ENCODE measurements at regions not wholly inside any gene's neighbourhood (a gene's known extent, or its start where the extent isn't known, plus 50 kb on each side); places are given as distances from the start of the nearest gene placed in this dataset.

GRCh38 chr10:75297021-75297599 lies 61.4 kb upstream of the COMTD1 start:
- Histone ChIP-seq H3K9ac (no peak overlapping the region), H4K20me1 (no peaks in the 10 kb centered on the region), H3K27me3 (peaks cover 0 to 22% (median 0%) of the 10 kb centered on the region in 11 experiments; a peak in 6 of 22 replicates), H3K4me3 (no peak overlapping the region), H3K36me3 (no peaks in the 10 kb centered on the region), H3K4me1 (peaks cover 4 to 20% (median 13%) of the 10 kb centered on the region in 10 experiments; a peak in 18 of 20 replicates), H3K9me3 (replicated peaks in 1 of 11) (peaks cover 0 to 12% (median 4%) of the 10 kb centered on the region in 11 experiments; a peak in 10 of 22 replicates), H3K27ac (no peak overlapping the region), H3K4me2 (no peak overlapping the region)
- TF ChIP-seq Cebpa-rat (IDR thresholded peaks at IDR 0.05) = no peak

- Histone ChIP-seq H3K9ac (peak overlapping the region in 8 of 11 experiments; percentile 74 to 83 (median 81); a peak in 9 of 22 replicates), H3K27me3 (peaks cover 0 to 22% (median 0%) of the 10 kb centered on the region in 11 experiments; a peak in 6 of 22 replicates), H3K36me3 (no peaks in the 10 kb centered on the region), H3K4me2 (peak overlapping the region; percentile 72 to 95 (median 84)), H3K9me3 (replicated peaks in 1 of 11) (peaks cover 0 to 9% (median 0%) of the 10 kb centered on the region in 11 experiments; a peak in 5 of 22 replicates), H3K27ac (peak overlapping the region in 1 of 11 experiments; percentile 78; a peak in 1 of 22 replicates), H4K20me1 (no peaks in the 10 kb centered on the region), H3K4me1 (peaks cover 4 to 20% (median 13%) of the 10 kb centered on the region in 10 experiments; a peak in 18 of 20 replicates), H3K4me3 (peak overlapping the region in 9 of 10 experiments; percentile 61 to 77 (median 67); a peak in 14 of 20 replicates)
- TF ChIP-seq Cebpa-rat (IDR thresholded peaks at IDR 0.05) = no peak
Observed at GRCh38 chr10:75295868-75296441, 60.2 kb upstream of the COMTD1 start.

- Histone ChIP-seq H3K27me3 (peaks cover 0 to 22% (median 0%) of the 10 kb centered on the region in 11 experiments; a peak in 6 of 22 replicates), H3K9ac (peak overlapping the region; percentile 71 to 87 (median 81)), H3K27ac (peak overlapping the region; percentile 39 to 82 (median 67); a peak in 21 of 22 replicates), H3K4me3 (peak overlapping the region; percentile 61 to 77 (median 66)), H3K4me1 (peaks cover 4 to 20% (median 13%) of the 10 kb centered on the region in 10 experiments; a peak in 18 of 20 replicates), H3K9me3 (replicated peaks in 1 of 11) (peaks cover 0 to 10% (median 3%) of the 10 kb centered on the region in 11 experiments; a peak in 8 of 22 replicates), H3K36me3 (no peaks in the 10 kb centered on the region), H4K20me1 (no peaks in the 10 kb centered on the region), H3K4me2 (peak overlapping the region; percentile 72 to 95 (median 84))
- TF ChIP-seq Cebpa-rat (IDR thresholded peaks at IDR 0.05) = no peak
Observed at GRCh38 chr10:75294866-75295701, 59.3 kb upstream of the COMTD1 start.

GRCh38 chr10:75294518-75294865 lies 58.7 kb upstream of the COMTD1 start:
- Histone ChIP-seq H3K4me2 (peak overlapping the region; percentile 72 to 95 (median 84)), H3K4me1 (peaks cover 4 to 20% (median 13%) of the 10 kb centered on the region in 10 experiments; a peak in 18 of 20 replicates), H4K20me1 (no peaks in the 10 kb centered on the region), H3K27me3 (peaks cover 0 to 22% (median 0%) of the 10 kb centered on the region in 11 experiments; a peak in 6 of 22 replicates), H3K9me3 (replicated peaks in 1 of 11) (peaks cover 0 to 10% (median under 1%) of the 10 kb centered on the region in 11 experiments; a peak in 7 of 22 replicates), H3K27ac (peak overlapping the region in 5 of 11 experiments; percentile 59 to 82 (median 78); a peak in 8 of 22 replicates), H3K36me3 (no peaks in the 10 kb centered on the region), H3K4me3 (peak overlapping the region; percentile 61 to 77 (median 66)), H3K9ac (peak overlapping the region; percentile 71 to 87 (median 81); a peak in 21 of 22 replicates)
- TF ChIP-seq Cebpa-rat (IDR thresholded peaks at IDR 0.05) = no peak

- H3K4me2 ChIP-seq = peak overlapping the region; percentile 72 to 95 (median 84)
Observed at GRCh38 chr10:75294031-75294437, 58.3 kb upstream of the COMTD1 start.

GRCh38 chr10:75293446-75293820 lies 57.7 kb upstream of the COMTD1 start:
- H3K9me3 ChIP-seq (replicated peaks in 1 of 11) = peaks cover 0 to 10% (median 0%) of the 10 kb centered on the region in 11 experiments; a peak in 4 of 22 replicates
- TF ChIP-seq Cebpa-rat (IDR thresholded peaks at IDR 0.05) = no peak
- no peak overlapping the region for H3K9ac ChIP-seq
- H3K4me2 ChIP-seq = no peak overlapping the region
- no peak overlapping the region for H3K4me3 ChIP-seq
- H3K4me1 ChIP-seq = peaks cover 4 to 20% (median 13%) of the 10 kb centered on the region in 10 experiments; a peak in 18 of 20 replicates
- H4K20me1 ChIP-seq = no peaks in the 10 kb centered on the region
- no peak overlapping the region for H3K27ac ChIP-seq
- no peaks in the 10 kb centered on the region for H3K36me3 ChIP-seq
- peaks cover 0 to 22% (median 0%) of the 10 kb centered on the region in 11 experiments; a peak in 6 of 22 replicates for H3K27me3 ChIP-seq

More at GRCh38 chr10:75294031-75294437, 58.3 kb upstream of the COMTD1 start:
- no peak for TF ChIP-seq Cebpa-rat (IDR thresholded peaks at IDR 0.05)
- H3K4me1 ChIP-seq = peaks cover 4 to 20% (median 13%) of the 10 kb centered on the region in 10 experiments; a peak in 18 of 20 replicates
- peak overlapping the region in 4 of 11 experiments; percentile 80 to 83 (median 81); a peak in 7 of 22 replicates for H3K9ac ChIP-seq
- peaks cover 0 to 22% (median 0%) of the 10 kb centered on the region in 11 experiments; a peak in 6 of 22 replicates for H3K27me3 ChIP-seq
- no peak overlapping the region for H3K27ac ChIP-seq
- peaks cover 0 to 10% (median 0%) of the 10 kb centered on the region in 11 experiments; a peak in 4 of 22 replicates for H3K9me3 ChIP-seq (replicated peaks in 1 of 11)
- H3K4me3 ChIP-seq = peak overlapping the region in 7 of 10 experiments; percentile 61 to 71 (median 66); a peak in 9 of 20 replicates
- no peaks in the 10 kb centered on the region for H4K20me1 ChIP-seq
- H3K36me3 ChIP-seq = no peaks in the 10 kb centered on the region

GRCh38 chr10:75292794-75293445 lies 57.2 kb upstream of the COMTD1 start:
- Histone ChIP-seq H3K9me3 (replicated peaks in 1 of 11) (peaks cover 0 to 10% (median 0%) of the 10 kb centered on the region in 11 experiments; a peak in 4 of 22 replicates), H3K36me3 (no peaks in the 10 kb centered on the region), H3K27ac (no peak overlapping the region), H3K4me2 (no peak overlapping the region), H3K27me3 (peaks cover 0 to 22% (median 0%) of the 10 kb centered on the region in 11 experiments; a peak in 6 of 22 replicates), H3K4me1 (peaks cover 4 to 20% (median 13%) of the 10 kb centered on the region in 10 experiments; a peak in 18 of 20 replicates), H3K4me3 (no peak overlapping the region), H4K20me1 (no peaks in the 10 kb centered on the region), H3K9ac (no peak overlapping the region)
- TF ChIP-seq Cebpa-rat (IDR thresholded peaks at IDR 0.05) = no peak

GRCh38 chr10:75291805-75292204 lies 56.0 kb upstream of the COMTD1 start:
- Histone ChIP-seq H3K4me1 (peaks cover 4 to 20% (median 13%) of the 10 kb centered on the region in 10 experiments; a peak in 18 of 20 replicates), H3K9ac (no peak overlapping the region), H4K20me1 (no peaks in the 10 kb centered on the region), H3K4me2 (no peak overlapping the region), H3K36me3 (no peaks in the 10 kb centered on the region), H3K27ac (no peak overlapping the region), H3K27me3 (peaks cover 0 to 18% (median 0%) of the 10 kb centered on the region in 11 experiments; a peak in 6 of 22 replicates), H3K4me3 (no peak overlapping the region), H3K9me3 (replicated peaks in 1 of 11) (peaks cover 0 to 10% (median 0%) of the 10 kb centered on the region in 11 experiments; a peak in 4 of 22 replicates)
- TF ChIP-seq Cebpa-rat (IDR thresholded peaks at IDR 0.05) = no peak

Measured in BLaER1 treated with 17β-estradiol and CSF1 and Interleukin-3, amounts not matched to agents 10 nM and 100 nM (cell line).